TTC549 (cell line): ENCODE measurements at regions not wholly inside any gene's neighbourhood (a gene's known extent, or its start where the extent isn't known, plus 50 kb on each side); places are given as distances from the start of the nearest gene placed in this dataset.

Source experiments
- FAIRE-seq: peaks from 2 replicates; lab custom pipeline; 2012; peaks lifted over from hg19 to GRCh38; lab: Jason Lieb, UNC

DNA sequence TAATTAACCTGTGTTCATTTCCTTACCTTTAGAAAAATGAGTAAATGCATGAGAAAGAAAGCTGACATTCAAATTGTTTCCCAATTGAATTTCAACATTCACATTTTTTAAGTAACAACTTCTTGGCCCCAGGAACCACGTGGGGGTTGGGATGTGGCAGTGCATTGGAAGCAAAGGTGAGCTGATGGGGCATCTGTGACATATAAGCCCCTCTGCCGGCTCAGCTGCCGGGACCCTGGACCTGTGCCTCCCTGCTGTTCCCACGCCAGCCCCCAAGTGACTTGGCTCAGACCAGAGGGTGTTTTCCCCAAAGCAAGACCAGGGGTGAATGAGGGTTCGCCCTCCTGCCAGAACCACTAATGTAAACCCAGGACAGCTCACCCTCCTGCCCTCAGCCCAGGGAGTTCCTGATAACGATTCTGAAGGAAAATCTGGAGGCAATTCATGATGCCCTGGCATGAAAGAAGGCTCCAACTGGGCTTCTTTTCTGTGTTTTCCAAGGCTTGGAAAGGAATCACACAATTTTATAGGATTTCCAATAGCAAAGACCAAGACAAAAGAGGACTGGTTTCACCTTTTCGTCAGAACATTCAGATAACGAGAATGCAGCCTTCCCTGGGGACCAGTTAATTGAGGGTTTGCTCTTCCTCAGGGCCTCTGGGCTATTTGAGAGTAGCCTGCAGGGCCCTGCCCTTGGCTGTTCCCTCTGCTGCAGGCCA, 193.2 kb upstream of the TWIST2 start:
- no peak for FAIRE-seq

DNA sequence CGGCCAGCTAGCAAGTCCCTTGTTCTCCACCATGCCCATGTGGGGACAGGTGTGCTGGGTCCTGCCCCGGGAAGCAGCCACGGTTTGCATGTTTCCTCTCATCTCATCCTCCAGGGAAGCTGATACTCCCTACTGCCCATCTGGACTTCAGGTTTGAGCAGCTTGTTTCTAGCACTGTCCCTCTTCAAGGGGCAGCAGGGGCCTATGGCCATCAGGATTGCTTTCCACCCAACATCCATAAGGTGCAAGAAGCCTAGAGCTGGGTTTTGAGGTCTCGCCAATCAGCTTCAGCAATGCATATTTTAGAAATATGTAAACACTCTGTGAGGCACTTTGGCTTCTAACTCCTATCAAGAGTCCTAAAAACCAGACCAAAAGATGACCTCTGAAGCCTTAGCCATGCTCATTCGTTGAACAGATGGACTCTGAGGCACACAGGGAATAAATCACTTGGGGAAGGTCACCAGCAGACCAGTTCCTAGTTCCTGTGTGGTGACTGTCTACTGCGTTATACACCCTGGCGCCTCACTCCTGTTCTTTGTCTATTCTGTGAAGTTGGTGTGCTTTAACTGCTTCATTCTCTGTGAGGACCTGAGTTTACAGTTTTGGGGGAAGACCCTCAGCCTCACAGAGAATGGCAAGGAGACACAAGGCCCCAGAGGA, 192.6 kb upstream of the TWIST2 start:
- FAIRE-seq: no peak

DNA sequence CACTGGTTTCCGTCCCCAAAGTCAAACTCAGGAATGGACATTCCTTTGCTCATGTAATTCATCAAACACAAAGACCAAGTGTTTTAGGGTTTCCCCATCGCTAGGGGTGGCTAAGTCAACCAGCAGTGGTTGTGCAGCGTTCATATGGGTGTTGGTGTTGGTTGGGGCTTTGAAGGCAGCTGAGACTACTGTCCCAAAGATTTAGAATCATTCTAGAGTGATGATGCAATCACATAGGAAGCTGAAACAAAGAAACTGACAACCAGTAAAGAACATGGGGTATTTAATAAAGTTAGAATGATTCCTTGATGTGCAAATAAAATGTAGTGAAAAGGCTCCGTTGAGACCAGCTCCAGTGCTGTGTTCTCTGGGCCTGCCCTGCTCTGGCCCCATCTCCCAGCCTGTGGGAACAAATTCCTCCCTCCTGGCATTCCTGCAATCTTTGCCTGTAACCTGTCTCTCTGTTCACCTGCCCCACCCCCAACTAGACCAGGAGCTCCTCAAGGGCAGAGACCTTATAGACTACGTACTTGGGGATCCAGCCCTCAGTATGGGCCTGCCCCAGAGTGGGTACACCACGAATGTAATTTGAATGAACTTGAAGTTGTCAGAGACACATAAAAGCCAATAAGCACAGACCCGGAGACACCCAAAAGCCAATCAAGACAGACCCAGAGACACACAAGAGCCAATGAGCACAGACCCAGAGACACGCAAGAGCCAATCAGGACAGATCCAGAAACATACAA, 191.7 kb upstream of the TWIST2 start:
- no peak for FAIRE-seq

DNA sequence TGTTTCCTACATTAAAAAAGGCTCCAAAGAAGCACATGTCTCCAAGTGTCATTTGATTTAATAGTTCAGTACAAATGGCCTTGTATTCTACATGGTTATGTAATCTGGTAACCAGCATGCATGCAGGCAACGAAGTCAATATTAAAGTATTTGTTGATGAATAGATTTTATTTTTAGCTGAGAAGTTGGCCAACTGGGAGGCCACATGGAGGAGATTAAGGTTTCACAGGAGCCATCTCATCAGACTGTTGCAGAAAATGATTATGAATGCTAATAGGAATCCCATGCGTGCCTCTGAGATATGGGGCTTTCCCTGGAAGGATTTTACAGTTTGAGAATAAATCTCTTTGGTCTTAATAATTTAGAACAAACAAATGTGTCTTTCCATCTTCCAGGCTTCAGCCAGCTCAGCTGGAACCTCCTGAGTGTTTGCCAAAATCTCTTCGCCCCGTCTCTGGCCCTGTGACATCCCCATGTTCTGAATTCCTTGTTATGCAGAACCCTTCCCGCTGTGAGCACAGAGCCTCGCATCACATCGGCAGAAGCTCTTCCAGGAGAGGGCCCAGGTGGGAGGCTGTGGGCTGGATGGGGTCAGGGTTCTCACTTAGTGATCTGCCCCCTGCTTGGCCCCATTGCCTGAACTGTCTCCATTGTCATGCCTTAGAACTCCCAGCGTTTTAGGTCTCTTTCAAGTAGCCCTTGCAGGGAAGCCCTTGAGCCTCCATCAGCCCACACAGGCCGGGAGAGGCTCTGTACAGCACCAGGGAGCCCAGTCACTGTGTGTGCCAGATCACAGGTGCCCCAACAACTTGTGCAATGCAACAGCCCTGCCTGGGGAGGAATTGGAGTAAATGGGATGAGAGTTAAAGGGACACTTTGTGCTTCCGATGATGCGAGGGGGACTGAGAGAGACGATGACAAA, 190.5 kb upstream of the TWIST2 start:
- FAIRE-seq: no peak

DNA sequence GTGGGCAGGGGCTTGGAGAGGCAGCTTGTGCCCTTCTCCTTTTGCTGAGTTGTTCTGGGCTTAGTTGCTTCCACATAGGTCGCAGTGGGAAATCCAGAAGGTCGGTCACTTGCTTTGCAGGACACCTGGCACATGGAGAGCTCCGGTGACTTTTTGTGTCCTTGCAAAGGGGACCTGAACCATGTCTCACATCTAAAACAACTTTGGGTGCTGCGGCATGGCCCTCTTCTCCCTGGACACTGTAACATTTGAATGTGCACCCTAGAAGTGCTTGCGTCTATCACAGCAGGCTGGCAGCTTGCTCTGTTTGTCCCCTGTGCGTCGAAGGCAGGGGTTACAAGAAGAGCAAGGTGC, 189.9 kb upstream of the TWIST2 start:
- no peak for FAIRE-seq

DNA sequence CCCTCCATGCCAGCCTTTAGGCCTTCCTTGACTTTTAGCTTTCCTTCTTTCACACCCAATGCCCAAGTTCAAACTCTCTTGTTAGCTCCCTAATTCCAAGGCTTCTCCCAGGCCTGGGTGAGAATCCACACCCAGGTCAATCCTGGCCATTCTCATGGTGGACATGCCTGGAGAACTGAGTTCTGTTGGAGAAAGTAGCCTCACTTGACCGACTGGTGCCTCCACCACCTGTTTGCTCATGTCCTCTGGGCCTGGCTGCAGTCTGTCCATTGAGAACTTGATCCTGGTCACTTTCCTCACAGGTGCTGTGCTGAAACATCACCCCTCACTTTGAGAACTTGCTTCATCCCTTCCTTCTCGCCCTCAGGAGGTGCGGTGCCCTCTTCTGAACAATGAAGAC, 189.1 kb upstream of the TWIST2 start:
- no peak for FAIRE-seq

DNA sequence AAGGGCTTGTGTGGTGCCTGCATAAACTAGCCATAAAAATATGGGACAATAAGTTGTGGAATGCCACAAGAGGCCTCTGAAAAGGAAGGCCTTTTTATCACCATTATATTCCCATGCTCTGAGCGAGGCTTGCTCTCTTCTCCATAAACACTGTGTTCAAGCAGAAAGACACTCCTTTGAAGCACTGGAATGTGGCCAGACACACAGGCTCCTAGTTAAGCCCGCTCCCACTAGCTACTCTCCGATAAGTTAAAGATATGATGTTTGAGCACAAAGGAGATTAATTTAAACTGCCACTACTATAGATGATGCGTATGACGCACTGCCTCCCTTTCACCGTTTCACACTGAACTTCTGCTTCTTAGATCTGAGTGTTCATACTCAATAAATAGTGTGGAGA, 188.7 kb upstream of the TWIST2 start:
- no peak for FAIRE-seq

DNA sequence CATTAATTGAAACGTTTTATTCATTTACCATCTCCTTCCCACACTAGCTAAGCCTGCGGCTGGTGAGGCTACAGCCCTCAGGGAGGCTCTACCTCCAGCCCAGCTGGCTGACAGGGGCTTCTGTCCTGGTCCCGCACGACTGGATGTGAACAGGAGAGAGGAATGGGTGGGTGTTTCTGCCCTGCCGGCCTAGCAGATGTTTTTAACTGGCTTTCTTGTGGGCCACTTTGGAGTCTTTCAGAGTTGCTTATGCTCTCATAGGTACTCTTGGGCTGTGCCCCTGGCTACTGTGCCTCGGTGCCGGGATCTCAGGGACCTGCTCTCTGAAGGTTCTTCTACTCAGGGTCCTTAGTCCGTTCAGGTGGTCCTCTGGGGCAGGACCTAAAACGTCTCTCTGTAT, 184.3 kb upstream of the TWIST2 start:
- FAIRE-seq: no peak

DNA sequence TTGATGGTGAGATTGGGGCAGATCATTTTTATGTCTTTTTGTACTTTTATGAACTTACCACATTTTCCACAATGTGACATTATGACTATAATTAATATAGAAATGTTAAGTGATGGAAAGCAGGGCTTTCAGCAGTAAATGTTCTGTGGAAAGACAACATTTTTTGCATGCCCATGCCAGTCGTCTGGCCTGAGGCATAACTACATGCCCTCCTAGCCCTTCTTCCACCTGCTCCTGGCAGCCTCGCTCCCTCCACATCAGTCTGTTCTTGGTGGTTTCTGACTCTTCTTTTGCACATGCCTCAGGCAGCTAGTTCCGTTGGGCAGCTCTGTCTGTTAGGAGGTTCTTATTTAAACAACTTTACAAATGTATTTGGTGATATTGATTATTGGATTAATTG, 182.0 kb upstream of the TWIST2 start:
- no peak for FAIRE-seq

DNA sequence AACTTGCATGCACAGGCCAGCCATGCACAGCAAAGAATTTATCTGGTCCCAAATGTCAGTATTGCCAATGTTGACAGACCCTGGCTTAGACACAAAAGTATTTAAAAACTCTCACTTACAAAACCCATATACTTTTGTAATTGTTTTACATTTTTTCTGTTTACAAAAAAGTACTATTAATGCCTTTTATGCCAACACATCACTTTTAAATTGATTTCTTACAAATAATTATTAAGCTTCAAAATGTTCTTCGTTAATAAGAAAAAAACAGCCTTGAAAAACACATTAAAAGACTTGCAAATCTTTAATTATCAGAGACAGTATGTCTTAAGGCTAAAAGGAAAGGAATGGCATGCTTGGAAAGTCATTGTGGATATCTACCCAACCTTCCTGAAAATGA, 181.3 kb upstream of the TWIST2 start:
- no peak for FAIRE-seq

DNA sequence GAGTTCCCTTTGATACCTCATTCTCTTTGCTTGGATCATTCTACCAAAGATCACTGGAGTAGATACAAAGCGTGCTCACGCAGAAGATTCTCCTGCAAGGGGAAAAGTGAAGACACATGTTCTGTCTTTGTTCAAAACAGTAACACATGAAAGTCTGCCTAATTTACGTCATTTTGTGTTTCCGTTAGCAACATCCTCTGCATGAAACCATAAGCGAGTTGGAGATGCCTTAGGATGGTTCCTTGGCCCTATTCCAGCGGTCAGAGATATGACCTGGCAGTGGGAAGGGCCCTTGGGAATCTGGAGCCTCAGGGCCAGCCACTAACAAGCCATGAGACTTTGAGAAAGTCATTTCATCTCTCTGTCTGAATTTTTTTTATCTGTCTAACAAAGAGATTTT, 180.9 kb upstream of the TWIST2 start:
- no peak for FAIRE-seq

DNA sequence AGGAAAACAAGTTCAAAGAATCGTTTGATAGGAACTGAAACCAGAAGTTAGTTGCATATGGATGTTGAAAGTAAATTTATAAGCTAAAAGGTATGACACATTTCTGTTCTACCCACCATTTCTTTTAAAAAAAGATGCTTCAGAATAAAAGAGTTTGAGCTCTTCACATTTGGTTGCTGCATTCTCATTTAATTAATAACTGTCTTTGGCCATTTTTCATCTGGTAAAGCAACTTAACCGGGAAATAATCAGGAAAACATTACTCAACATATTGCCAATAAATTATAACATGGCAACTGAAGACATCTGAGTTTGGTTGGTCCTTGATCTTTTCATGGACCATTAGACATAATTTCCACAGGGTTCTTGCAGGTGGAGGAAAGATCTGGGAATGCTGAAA, 180.2 kb upstream of the TWIST2 start:
- no peak for FAIRE-seq

DNA sequence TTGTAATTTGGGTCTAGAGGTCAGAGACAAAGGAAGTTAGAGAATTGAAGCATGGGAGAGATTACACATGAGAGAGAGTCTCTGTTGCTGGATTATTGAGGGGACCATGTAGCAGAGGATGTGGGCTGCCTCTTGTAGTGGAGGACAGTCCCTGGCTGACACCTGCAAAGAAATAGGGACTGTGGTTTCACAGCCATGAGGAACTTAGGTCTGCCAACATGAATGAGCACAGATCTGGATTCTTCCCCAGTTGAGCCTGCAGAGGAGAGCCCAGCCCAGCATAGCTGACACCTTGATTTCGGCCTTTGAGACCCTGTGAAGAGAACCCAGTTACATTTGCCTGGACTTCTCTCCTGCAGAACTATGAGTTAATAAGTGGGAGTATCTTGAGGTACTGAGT, 179.5 kb upstream of the TWIST2 start:
- no peak for FAIRE-seq

DNA sequence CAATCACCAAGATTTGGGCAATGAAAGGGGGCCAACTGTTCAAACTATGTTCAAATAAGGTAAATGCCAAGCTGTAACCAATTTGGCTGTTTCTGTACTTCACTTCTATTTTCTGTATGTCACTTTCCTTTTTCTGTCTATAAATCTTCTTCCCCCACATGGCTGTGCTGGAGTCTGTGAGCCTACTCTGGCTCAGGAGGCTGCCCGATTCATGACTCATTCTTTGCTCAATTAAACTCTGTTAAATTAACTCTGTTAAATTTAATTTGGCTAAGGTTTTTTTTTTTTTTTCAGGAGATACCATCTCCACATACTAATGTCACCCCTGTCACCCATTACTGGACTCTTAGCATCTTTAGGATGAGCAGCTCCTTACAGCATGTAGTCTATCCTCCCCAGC, 178.8 kb upstream of the TWIST2 start:
- FAIRE-seq: no peak

DNA sequence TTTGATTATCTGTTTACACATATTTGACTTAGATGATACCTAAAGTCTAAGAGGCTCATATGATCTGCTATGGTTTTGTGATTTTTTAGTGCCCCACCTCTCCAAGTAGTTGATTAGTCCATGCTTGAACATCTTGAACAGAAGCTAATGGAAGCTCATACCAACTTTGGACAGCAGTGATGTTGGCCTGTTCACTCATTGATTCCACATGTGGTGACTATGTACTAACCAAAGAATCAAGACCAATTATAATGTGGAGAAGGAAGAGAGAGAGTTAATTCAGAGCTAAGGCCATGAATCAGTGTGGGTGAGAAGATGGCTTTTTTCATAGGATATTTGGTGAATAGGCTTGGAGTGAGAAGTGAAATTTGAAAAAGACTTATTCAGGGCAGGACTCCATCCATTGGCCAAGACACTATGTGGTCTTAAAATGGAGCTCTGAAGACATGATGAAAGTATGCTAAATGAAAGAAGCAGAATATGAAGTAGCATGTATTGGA, 178.3 kb upstream of the TWIST2 start:
- FAIRE-seq: no peak

DNA sequence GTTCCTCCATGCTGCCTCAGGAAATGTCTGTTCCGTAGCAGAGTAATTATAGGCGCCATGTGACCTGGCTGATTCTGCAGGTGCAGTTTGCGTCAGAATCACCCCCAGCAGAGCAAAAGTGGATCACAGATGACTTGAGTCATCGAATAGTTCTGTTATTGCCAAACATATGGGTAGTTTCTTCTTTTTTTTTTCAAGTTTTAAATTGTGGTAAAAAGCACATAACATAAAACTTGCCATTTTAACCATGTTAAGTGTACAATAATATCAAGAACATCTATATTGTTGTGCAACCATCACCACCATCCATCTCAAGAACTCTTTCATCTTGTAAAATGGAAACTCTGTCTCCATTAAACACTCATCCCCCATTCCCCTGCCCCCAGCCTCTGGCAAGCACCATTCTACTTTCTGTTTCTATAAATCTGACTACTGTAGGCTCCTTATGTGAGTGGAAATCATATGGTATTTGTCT, 177.7 kb upstream of the TWIST2 start:
- FAIRE-seq: no peak

DNA sequence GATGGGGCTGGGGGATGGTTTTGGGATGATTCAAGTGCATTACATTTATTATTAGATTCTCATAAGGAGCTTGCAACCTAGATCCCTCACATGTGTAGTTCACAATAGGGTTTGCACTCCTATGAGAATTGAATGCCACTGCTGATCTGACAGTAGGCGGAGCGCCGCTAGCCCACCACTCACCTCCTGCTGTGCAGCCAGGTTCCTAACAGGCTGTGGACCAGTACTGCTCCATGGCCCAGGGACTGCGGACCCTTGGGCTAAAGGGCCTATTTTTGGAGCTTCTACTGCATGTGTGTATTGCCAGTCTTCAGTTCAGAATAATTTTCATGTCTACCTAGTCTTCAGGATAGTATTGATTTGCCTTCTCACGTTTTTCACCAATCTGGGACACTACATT, 165.3 kb upstream of the TWIST2 start:
- FAIRE-seq: no peak

DNA sequence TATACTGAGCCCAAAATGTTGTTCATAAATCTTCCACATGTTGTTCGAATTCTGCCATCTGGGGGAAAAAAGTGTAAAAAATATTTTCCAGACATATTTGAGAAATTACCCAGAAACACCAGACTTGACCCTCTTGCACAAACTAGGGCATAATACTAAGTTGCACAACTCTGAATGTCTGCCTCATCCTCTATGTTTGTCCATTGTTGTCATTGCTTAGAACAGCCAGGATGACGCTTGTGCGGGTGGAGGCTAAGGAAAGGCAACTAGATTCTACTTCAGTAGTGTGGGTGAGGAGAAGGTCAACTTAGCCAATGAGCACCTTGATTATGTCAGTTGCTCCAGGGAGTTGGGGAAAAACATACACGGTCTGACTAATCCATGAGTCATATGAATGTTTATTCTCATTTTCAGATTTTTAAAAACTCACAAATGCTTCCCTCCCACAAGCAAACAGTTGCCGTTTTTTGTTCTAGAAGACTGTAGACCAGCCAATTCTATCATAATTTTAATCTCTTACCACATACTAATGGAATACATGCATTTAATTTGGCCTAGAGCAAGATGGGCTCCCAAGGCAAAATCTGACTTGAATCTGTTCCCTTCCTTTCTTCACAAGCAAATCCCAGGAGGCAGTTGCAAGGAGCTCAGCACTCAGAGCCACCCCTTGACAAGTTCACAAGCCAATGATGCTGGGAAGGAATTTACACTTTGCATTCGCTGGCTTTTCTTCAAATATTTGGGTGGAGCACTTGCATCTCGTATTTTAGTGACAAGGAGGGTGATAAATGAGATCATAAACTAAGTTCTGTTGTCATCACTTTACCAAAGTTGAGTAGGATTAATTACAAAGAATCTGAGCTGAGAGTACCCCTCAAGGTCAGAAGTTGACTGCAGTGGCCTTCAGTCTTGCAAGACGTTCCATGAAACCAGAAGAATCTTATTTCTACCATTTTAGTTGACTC, 163.2 kb upstream of the TWIST2 start:
- no peak for FAIRE-seq

DNA sequence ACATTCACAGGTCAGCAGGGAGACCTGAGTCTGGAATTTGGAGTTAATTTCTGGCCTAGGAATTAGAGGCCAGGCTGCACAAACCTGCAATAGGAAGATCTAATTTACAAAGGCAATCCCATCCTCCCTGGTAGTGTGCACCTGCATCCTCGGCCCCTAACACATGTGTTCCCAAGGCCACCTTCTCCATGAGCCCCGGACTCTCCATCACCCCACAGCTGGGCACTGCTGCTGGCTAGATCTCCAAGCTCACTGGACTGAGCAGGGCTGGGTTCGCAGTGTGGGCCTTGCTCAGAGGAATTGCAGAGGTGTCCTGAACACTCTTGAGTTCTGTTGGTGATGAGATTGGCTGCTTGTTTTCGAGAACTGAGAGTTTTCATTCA, 162.6 kb upstream of the TWIST2 start:
- FAIRE-seq: no peak

DNA sequence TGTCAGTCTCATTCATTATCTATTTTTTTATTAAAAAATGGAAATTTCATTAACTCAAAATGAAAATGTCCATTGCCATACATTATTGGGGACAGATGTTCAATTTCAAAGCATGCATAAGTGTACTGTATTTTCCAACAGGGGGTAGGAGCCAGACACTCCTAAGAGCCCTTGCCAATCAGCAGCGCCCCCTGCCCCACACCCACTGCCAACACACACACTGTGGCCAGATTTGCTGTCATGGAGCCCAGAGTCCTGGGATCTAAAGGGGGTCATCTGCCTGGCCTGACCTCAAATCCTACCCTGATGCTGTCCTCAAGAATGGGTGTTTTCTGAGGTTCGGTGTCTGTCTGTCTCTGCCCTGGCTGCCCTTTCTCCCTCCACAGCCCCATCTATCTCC, 162.2 kb upstream of the TWIST2 start:
- no peak for FAIRE-seq

DNA sequence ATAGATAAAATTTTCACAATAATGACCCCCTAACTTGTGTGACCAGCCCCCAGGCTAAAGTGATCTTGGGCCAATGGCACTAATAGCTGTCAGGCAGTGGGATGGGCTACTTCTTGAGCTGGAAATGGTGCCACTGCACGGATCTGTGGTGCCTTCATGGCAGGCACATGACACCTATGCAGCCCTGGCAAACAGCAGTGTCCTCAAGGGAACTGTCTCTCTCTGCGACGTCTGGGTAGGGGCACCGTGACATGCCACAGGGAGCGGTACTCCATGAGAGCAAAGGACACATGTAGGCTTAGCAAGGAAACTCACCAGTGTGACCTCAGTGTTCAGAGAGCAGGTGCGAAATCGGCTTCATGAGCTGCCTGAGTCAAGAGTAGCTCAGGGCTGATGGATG, 161.7 kb upstream of the TWIST2 start:
- no peak for FAIRE-seq
